Astrocyte (in vitro differentiated cells and primary cell): ENCODE measurements at regions not wholly inside any gene's neighbourhood (a gene's known extent, or its start where the extent isn't known, plus 50 kb on each side); places are given as distances from the start of the nearest gene placed in this dataset.

Source experiments
- DNase-seq: peaks from one replicate; pipeline ENCODE4 v3.0.0-alpha.2; 2010; ENCODE audit warnings: low read depth
- FAIRE-seq: peaks from 2 replicates; lab custom pipeline; 2011; peaks lifted over from hg19 to GRCh38; lab: Jason Lieb, UNC
- H2AFZ ChIP-seq: 2 replicates; pipeline ENCODE4 v1.6.0; 2012; ENCODE audit warnings: low read depth, low read length, inconsistent platforms
- H3K27ac ChIP-seq: 2 replicates; pipeline ENCODE4 v1.5.1; 2011; ENCODE audit warnings: low read depth, low read length, inconsistent platforms
- H3K27me3 ChIP-seq: 2 replicates; pipeline ENCODE4 v1.6.0; 2011; ENCODE audit warnings: low read length, inconsistent platforms; ENCODE audit not compliant: insufficient read depth
- H3K36me3 ChIP-seq: 2 replicates; pipeline ENCODE4 v1.5.1; 2011; ENCODE audit warnings: low read length, inconsistent platforms; ENCODE audit not compliant: insufficient read depth
- H3K4me1 ChIP-seq: 2 replicates; pipeline ENCODE4 v1.5.1; 2011; ENCODE audit warnings: low read length, inconsistent platforms; ENCODE audit not compliant: insufficient read depth
- H3K4me2 ChIP-seq: 2 replicates; pipeline ENCODE4 v1.6.0; 2012; ENCODE audit warnings: low read length, inconsistent platforms
- H3K4me3 ChIP-seq: 2 replicates; pipeline ENCODE4 v1.5.1; 2011; ENCODE audit warnings: low read depth, mild to moderate bottlenecking, low read length, inconsistent platforms; ENCODE audit not compliant: insufficient read depth
- H3K79me2 ChIP-seq: 2 replicates; pipeline ENCODE4 v1.6.0; 2012; ENCODE audit warnings: mild to moderate bottlenecking, low read length, inconsistent platforms; ENCODE audit not compliant: insufficient read depth
- H3K9ac ChIP-seq: 2 replicates; pipeline ENCODE4 v1.6.0; 2012; ENCODE audit warnings: mild to moderate bottlenecking, low read length, inconsistent platforms
- H3K9me3 ChIP-seq: 2 replicates; pipeline ENCODE4 v1.5.1; 2012; ENCODE audit warnings: low read depth, mild to moderate bottlenecking, low read length, inconsistent platforms; ENCODE audit not compliant: insufficient read depth
- H4K20me1 ChIP-seq: 2 replicates; pipeline ENCODE4 v1.6.0; 2012; ENCODE audit warnings: low read length, inconsistent platforms; ENCODE audit not compliant: insufficient read depth
- H3K27ac Mint-ChIP-seq: one replicate; pipeline ENCODE4 v1.8.0; 2021; ENCODE audit warnings: mild to moderate bottlenecking, mixed read lengths; ENCODE audit not compliant: unreplicated experiment
- H3K27me3 Mint-ChIP-seq: one replicate; pipeline ENCODE4 v1.8.0; 2021; ENCODE audit warnings: low read depth, mixed read lengths; ENCODE audit not compliant: unreplicated experiment
- H3K36me3 Mint-ChIP-seq: one replicate; pipeline ENCODE4 v1.8.0; 2021; ENCODE audit warnings: low read depth, mixed read lengths; ENCODE audit not compliant: unreplicated experiment
- H3K4me1 Mint-ChIP-seq: one replicate; pipeline ENCODE4 v1.8.0; 2021; ENCODE audit warnings: low read depth, mixed read lengths; ENCODE audit not compliant: unreplicated experiment
- H3K4me3 Mint-ChIP-seq: one replicate; pipeline ENCODE4 v1.8.0; 2021; ENCODE audit warnings: mild to moderate bottlenecking, moderate library complexity, mixed read lengths; ENCODE audit not compliant: unreplicated experiment
- H3K9me3 Mint-ChIP-seq: one replicate; pipeline ENCODE4 v1.8.0; 2021; ENCODE audit warnings: mild to moderate bottlenecking, mixed read lengths; ENCODE audit not compliant: unreplicated experiment
- EZH2 ChIP-seq: IDR thresholded peaks from 2 replicates; pipeline ENCODE4 v1.6.1; 2012; ENCODE audit warnings: mild to moderate bottlenecking, low read length, inconsistent platforms; ENCODE audit not compliant: insufficient read depth
- TF ChIP-seq, protein P1 (sequence below): IDR thresholded peaks from 2 replicates; pipeline ENCODE4 v1.5.1; 2011; ENCODE audit warnings: low read depth, mild to moderate bottlenecking, inconsistent platforms, low read length, moderate library complexity; ENCODE audit not compliant: insufficient read depth

DNA sequence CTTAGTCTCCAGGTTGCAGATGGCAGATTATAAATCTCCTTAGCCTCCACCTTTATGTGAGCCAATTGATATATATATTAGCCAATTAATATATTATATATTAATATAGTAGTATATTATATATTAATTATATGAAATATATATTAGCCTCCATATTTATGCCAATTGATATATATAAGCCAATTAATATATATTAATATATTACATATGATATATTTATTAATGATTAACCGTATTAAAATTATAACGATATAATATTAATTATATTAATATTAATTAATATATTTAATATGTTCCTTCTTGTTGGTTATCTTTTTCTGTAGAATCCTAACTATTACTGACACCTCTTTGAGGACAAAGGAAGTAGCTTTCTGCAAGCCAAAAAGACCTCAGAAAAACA is 972.5 kb downstream of the GBE1 start:
- Histone ChIP-seq H3K27me3 (no peaks in the 10 kb centered on the region), H3K4me2 (no peak overlapping the region), H3K79me2 (no peaks in the 10 kb centered on the region), H2AFZ (no peak overlapping the region), H3K4me1 (no peaks in the 10 kb centered on the region), H3K9me3 (no peaks in the 10 kb centered on the region), H3K9ac (no peak overlapping the region), H3K36me3 (no peaks in the 10 kb centered on the region), H4K20me1 (no peaks in the 10 kb centered on the region), H3K27ac (no peak overlapping the region), H3K4me3 (no peak overlapping the region)
- Mint-ChIP-seq H3K4me3 (no peak overlapping the region), H3K36me3 (no peaks in the 10 kb centered on the region), H3K27me3 (no peaks in the 10 kb centered on the region), H3K27ac (no peak overlapping the region), H3K4me1 (no peaks in the 10 kb centered on the region), H3K9me3 (no peaks in the 10 kb centered on the region)
- no peak for DNase-seq
- FAIRE-seq = no peak
- TF ChIP-seq, protein P1, sequence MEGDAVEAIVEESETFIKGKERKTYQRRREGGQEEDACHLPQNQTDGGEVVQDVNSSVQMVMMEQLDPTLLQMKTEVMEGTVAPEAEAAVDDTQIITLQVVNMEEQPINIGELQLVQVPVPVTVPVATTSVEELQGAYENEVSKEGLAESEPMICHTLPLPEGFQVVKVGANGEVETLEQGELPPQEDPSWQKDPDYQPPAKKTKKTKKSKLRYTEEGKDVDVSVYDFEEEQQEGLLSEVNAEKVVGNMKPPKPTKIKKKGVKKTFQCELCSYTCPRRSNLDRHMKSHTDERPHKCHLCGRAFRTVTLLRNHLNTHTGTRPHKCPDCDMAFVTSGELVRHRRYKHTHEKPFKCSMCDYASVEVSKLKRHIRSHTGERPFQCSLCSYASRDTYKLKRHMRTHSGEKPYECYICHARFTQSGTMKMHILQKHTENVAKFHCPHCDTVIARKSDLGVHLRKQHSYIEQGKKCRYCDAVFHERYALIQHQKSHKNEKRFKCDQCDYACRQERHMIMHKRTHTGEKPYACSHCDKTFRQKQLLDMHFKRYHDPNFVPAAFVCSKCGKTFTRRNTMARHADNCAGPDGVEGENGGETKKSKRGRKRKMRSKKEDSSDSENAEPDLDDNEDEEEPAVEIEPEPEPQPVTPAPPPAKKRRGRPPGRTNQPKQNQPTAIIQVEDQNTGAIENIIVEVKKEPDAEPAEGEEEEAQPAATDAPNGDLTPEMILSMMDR = no peak
- no peak for TF ChIP-seq EZH2

DNA sequence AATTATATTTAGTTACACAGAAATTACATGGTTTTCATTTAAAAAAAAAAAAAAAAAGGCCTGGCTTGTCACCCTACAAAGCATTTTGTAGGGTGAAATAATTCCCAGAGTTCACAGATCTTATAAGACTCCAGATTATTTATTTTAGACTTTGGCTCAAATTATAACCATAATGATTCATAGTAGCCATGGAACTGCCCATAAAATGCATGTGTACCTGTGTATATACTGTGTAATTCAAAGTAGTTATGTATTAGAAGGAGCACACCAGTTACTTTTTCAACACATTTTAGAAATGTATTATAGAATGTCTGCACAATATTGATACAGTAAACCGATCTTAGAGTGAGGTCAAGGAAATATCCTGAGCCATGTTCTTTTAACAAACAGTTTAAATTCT is 975.6 kb downstream of the GBE1 start:
- no peaks in the 10 kb centered on the region for H3K4me1 Mint-ChIP-seq
- no peak for DNase-seq
- H2AFZ ChIP-seq = no peak overlapping the region
- H3K4me3 Mint-ChIP-seq = no peak overlapping the region
- H3K9ac ChIP-seq = no peak overlapping the region
- H3K36me3 ChIP-seq = no peaks in the 10 kb centered on the region
- H3K79me2 ChIP-seq = no peaks in the 10 kb centered on the region
- no peak for FAIRE-seq
- H3K9me3 ChIP-seq = no peaks in the 10 kb centered on the region
- H3K27ac Mint-ChIP-seq = no peak overlapping the region
- no peaks in the 10 kb centered on the region for H3K36me3 Mint-ChIP-seq
- H3K4me3 ChIP-seq = no peak overlapping the region
- no peaks in the 10 kb centered on the region for H3K27me3 ChIP-seq
- H3K27me3 Mint-ChIP-seq = no peaks in the 10 kb centered on the region
- no peaks in the 10 kb centered on the region for H3K4me1 ChIP-seq
- TF ChIP-seq, protein P1 = no peak
- TF ChIP-seq EZH2 = no peak
- no peaks in the 10 kb centered on the region for H3K9me3 Mint-ChIP-seq
- no peak overlapping the region for H3K4me2 ChIP-seq
- no peaks in the 10 kb centered on the region for H4K20me1 ChIP-seq
- no peak overlapping the region for H3K27ac ChIP-seq

DNA sequence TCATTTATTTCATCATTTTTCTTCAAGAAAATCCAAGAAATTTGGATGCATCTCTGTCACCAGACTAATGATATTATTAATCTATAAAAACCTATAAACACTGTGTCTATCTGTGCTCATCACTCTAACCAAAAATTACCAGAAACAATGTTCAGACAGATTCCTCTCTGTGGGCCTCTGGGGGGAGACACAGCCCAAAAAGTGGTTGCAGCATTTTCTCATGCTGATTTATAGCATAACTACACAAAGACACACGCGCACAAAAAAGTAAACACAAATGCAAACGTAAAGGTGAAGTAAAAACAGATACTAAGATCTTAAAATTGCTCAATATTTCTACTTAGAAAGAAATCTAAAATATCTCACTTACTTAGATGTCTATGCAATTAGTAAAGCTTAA is 976.0 kb downstream of the GBE1 start:
- no peak overlapping the region for H2AFZ ChIP-seq
- no peaks in the 10 kb centered on the region for H3K9me3 ChIP-seq
- Mint-ChIP-seq H3K36me3 (no peaks in the 10 kb centered on the region), H3K4me3 (no peak overlapping the region), H3K27ac (no peak overlapping the region), H3K27me3 (no peaks in the 10 kb centered on the region), H3K9me3 (no peaks in the 10 kb centered on the region), H3K4me1 (no peaks in the 10 kb centered on the region)
- H3K9ac ChIP-seq = no peak overlapping the region
- no peaks in the 10 kb centered on the region for H3K36me3 ChIP-seq
- H3K4me3 ChIP-seq = no peak overlapping the region
- no peaks in the 10 kb centered on the region for H3K4me1 ChIP-seq
- H3K27ac ChIP-seq = no peak overlapping the region
- FAIRE-seq (no peak), DNase-seq (no peak)
- H3K27me3 ChIP-seq = no peaks in the 10 kb centered on the region
- H4K20me1 ChIP-seq = no peaks in the 10 kb centered on the region
- no peak for TF ChIP-seq EZH2
- TF ChIP-seq, protein P1 = peak; percentile 23
- H3K79me2 ChIP-seq = no peaks in the 10 kb centered on the region
- H3K4me2 ChIP-seq = no peak overlapping the region
